Upper lobe of left lung (tissue), 6 donors: ENCODE measurements at regions not wholly inside any gene's neighbourhood (a gene's known extent, or its start where the extent isn't known, plus 50 kb on each side); places are given as distances from the start of the nearest gene placed in this dataset.

Experiments
- ATAC-seq, 2 donors: fragments of 200-7000 bp; cut with Tn5 transposase; one replicate each; pipeline ENCODE4 v1.9.1; 2022; ENCODE audit warnings: mild to moderate bottlenecking in 2 of 2, moderate library complexity in 2 of 2; ENCODE audit not compliant: low FRiP score in 2 of 2
- DNase-seq, 2 donors: peaks; one replicate each; pipeline ENCODE4 v3.0.0-alpha.2; 2019 to 2020
- H3K27ac ChIP-seq, 4 donors: fragments of 200-600 bp; sonication (generic); one replicate each; pipeline ENCODE4 v1.5.1; 2016 to 2019
- H3K27me3 ChIP-seq, 4 donors: fragments of 200-600 bp; sonication (generic); one replicate each; pipeline ENCODE4 v1.5.1; 2017 to 2019
- H3K36me3 ChIP-seq, 4 donors: fragments of 200-600 bp; sonication (generic); one replicate each; pipeline ENCODE4 v1.5.1; 2016 to 2019
- H3K4me1 ChIP-seq, 4 donors: fragments of 200-600 bp; sonication (generic); one replicate each; pipeline ENCODE4 v1.5.1; 2018 to 2019
- H3K4me3 ChIP-seq, 4 donors: fragments of 200-600 bp; sonication (generic); one replicate each; pipeline ENCODE4 v1.5.1; 2017 to 2019; ENCODE audit warnings: mild to moderate bottlenecking in 2 of 4, moderate library complexity in 1 of 4
- H3K9me3 ChIP-seq, 4 donors: fragments of 200-600 bp; sonication (generic); one replicate each; pipeline ENCODE4 v1.5.1; 2018 to 2019
- CTCF ChIP-seq, 6 experiments: fragments of 450-650 bp in 4 of 6; fragments of 200-600 bp in 2 of 6; sonication (generic) in 2 of 6; IDR thresholded peaks; one replicate each; pipeline ENCODE4 v1.5.1; 2016 to 2019; ENCODE audit warnings: antibody characterized with exemption in 6 of 6
- EP300 ChIP-seq, 4 donors: sonication (generic); formaldehyde crosslinking; IDR thresholded peaks; one replicate each; pipeline ENCODE4 v1.5.1; 2017; ENCODE audit warnings: antibody characterized with exemption in 4 of 4, control low read depth in 2 of 4
- POLR2A ChIP-seq, 4 donors: fragments of 450-650 bp; IDR thresholded peaks; one replicate each; pipeline ENCODE4 v1.5.1; 2016 to 2017; ENCODE audit warnings: antibody characterized with exemption in 4 of 4, mild to moderate bottlenecking in 2 of 4
- POLR2AphosphoS5 ChIP-seq, 2 donors: sonication (generic); formaldehyde crosslinking; IDR thresholded peaks; one replicate each; pipeline ENCODE4 v1.5.1; 2017; ENCODE audit warnings: antibody characterized with exemption in 2 of 2
- WGBS, 2 donors: methylation state at CpG; one replicate each; pipeline ENCODE4 v1.1.5; 2017 to 2018; 5-methylcytosine and 5-hydroxymethylcytosine counted together
- donor health status: DM: no; HTN: no; CAD: no; lungs with moderate emphysema.
- donor health status: DM: no; HTN: yes; CAD: no; lungs with severe emphysema.

- ATAC-seq = no peak
- WGBS, 2 donors = 79 to 87% methylated on average over 3 of the region's 3 CpGs
- no peak overlapping the region for H3K27ac ChIP-seq
These were observed 665.2 kb upstream of the CDH8 start for GRCh38 chr16:62701426-62701825.

GRCh38 chr16:62700426-62701294 lies 664.4 kb upstream of the CDH8 start:
- Histone ChIP-seq H3K4me3 (no peak overlapping the region), H3K27ac (no peak overlapping the region), H3K36me3 (no peaks in the 10 kb centered on the region), H3K27me3 (no peaks in the 10 kb centered on the region), H3K4me1 (no peaks in the 10 kb centered on the region), H3K9me3 (no peaks in the 10 kb centered on the region)
- DNase-seq (no peak), ATAC-seq (no peak)
- TF ChIP-seq CTCF (IDR thresholded peaks at IDR 0.05) = no peak
- TF ChIP-seq EP300 (IDR thresholded peaks at IDR 0.05) = no peak
- TF ChIP-seq POLR2A (IDR thresholded peaks at IDR 0.05) = no peak
- no peak for TF ChIP-seq POLR2AphosphoS5 (IDR thresholded peaks at IDR 0.05)
- WGBS, 2 donors = 72 to 75% methylated on average over 5 of the region's 5 CpGs

More at GRCh38 chr16:62701426-62701825, 665.2 kb upstream of the CDH8 start:
- no peaks in the 10 kb centered on the region for H3K36me3 ChIP-seq
- no peak for DNase-seq
- no peak for TF ChIP-seq EP300 (IDR thresholded peaks at IDR 0.05)
- TF ChIP-seq CTCF (IDR thresholded peaks at IDR 0.05) = no peak
- TF ChIP-seq POLR2A (IDR thresholded peaks at IDR 0.05) = no peak
- TF ChIP-seq POLR2AphosphoS5 (IDR thresholded peaks at IDR 0.05) = no peak
- H3K4me1 ChIP-seq = no peaks in the 10 kb centered on the region
- H3K27me3 ChIP-seq = no peaks in the 10 kb centered on the region
- H3K9me3 ChIP-seq = no peaks in the 10 kb centered on the region
- H3K4me3 ChIP-seq = no peak overlapping the region

- no peaks in the 10 kb centered on the region for H3K27me3 ChIP-seq
- no peak overlapping the region for H3K27ac ChIP-seq
- peaks cover 0 to 12% (median 3%) of the 10 kb centered on the region in 4 donors for H3K9me3 ChIP-seq
- DNase-seq = no peak
- no peak for TF ChIP-seq POLR2AphosphoS5 (IDR thresholded peaks at IDR 0.05)
- TF ChIP-seq CTCF (IDR thresholded peaks at IDR 0.05) = no peak
- no peak for TF ChIP-seq EP300 (IDR thresholded peaks at IDR 0.05)
- TF ChIP-seq POLR2A (IDR thresholded peaks at IDR 0.05) = no peak
- no peak overlapping the region for H3K4me3 ChIP-seq
- no peak for ATAC-seq
- H3K36me3 ChIP-seq = no peaks in the 10 kb centered on the region
- no peaks in the 10 kb centered on the region for H3K4me1 ChIP-seq
- 65 to 71% methylated on average over 1 of the region's 1 CpG for WGBS, 2 donors
These were observed 656.4 kb upstream of the CDH8 start for GRCh38 chr16:62692685-62693084.

GRCh38 chr16:62681819-62682218 lies 645.6 kb upstream of the CDH8 start:
- H3K27ac ChIP-seq = no peak overlapping the region
- no peaks in the 10 kb centered on the region for H3K27me3 ChIP-seq
- peaks cover 10 to 31% (median 15%) of the 10 kb centered on the region in 4 donors for H3K9me3 ChIP-seq
- no peaks in the 10 kb centered on the region for H3K36me3 ChIP-seq
- DNase-seq = no peak
- H3K4me1 ChIP-seq = no peaks in the 10 kb centered on the region
- 95 to 97% methylated on average over 1 of the region's 1 CpG for WGBS, 2 donors
- no peak for ATAC-seq
- TF ChIP-seq POLR2AphosphoS5 (IDR thresholded peaks at IDR 0.05) (no peak), EP300 (IDR thresholded peaks at IDR 0.05) (no peak), CTCF (IDR thresholded peaks at IDR 0.05) (no peak), POLR2A (IDR thresholded peaks at IDR 0.05) (no peak)
- no peak overlapping the region for H3K4me3 ChIP-seq

GRCh38 chr16:62678796-62679195 lies 642.6 kb upstream of the CDH8 start:
- 60 to 87% methylated on average over 4 of the region's 4 CpGs for WGBS, 2 donors
- Histone ChIP-seq H3K27me3 (no peaks in the 10 kb centered on the region), H3K4me3 (no peak overlapping the region), H3K36me3 (no peaks in the 10 kb centered on the region), H3K9me3 (peaks cover 9 to 30% (median 13%) of the 10 kb centered on the region in 4 donors), H3K27ac (no peak overlapping the region), H3K4me1 (no peaks in the 10 kb centered on the region)
- ATAC-seq = no peak
- no peak for TF ChIP-seq EP300 (IDR thresholded peaks at IDR 0.05)
- no peak for TF ChIP-seq CTCF (IDR thresholded peaks at IDR 0.05)
- TF ChIP-seq POLR2A (IDR thresholded peaks at IDR 0.05) = no peak
- no peak for TF ChIP-seq POLR2AphosphoS5 (IDR thresholded peaks at IDR 0.05)
- DNase-seq = no peak
